ENCODE measurements at regions not wholly inside any gene's neighbourhood (a gene's known extent, or its start where the extent isn't known, plus 50 kb on each side); places are given as distances from the start of the nearest gene placed in this dataset.

GRCh38 chr2:8324901-8325300 lies 357.0 kb upstream of the ID2 start:
- TF ChIP-seq EZH2 (optimal IDR thresholded peaks at IDR 0.05; ENCODE audit: low read depth, low read length) (no peak), EZH2phosphoT487 (IDR thresholded peaks at IDR 0.05; ENCODE audit: low read length) (no peak), CTCF (IDR thresholded peaks at IDR 0.05; ENCODE audit: low read length) (no peak)
- H3K4me3 ChIP-seq (ENCODE audit: low read length) = no peak overlapping the region

GRCh38 chr2:8327371-8328100 lies 354.3 kb upstream of the ID2 start:
- Histone ChIP-seq H3K79me2 (ENCODE audit: low read length) (no peaks in the 10 kb centered on the region), H3K4me2 (ENCODE audit: low read depth, low read length) (no peak overlapping the region), H2AFZ (ENCODE audit: low read length) (no peak overlapping the region), H3F3A (ENCODE audit: insufficient read depth, low read length) (no peaks in the 10 kb centered on the region), H3K27ac (ENCODE audit: low read length) (no peak overlapping the region), H3K27me3 (replicated peaks; ENCODE audit: insufficient read depth, low read length) (no peaks in the 10 kb centered on the region), H4K20me1 (ENCODE audit: insufficient read depth, low read length) (no peaks in the 10 kb centered on the region), H3K4me1 (ENCODE audit: low read length) (no peaks in the 10 kb centered on the region), H3K4me3 (ENCODE audit: low read length) (no peak overlapping the region), H3K36me3 (replicated peaks; ENCODE audit: insufficient read depth, low read length) (no peaks in the 10 kb centered on the region), H3K9me2 (replicated peaks; ENCODE audit: insufficient read depth, low read length) (no peaks in the 10 kb centered on the region), H3K9me3 (replicated peaks; ENCODE audit: insufficient read depth, low read length) (no peaks in the 10 kb centered on the region; the same call in 1 of the 2 replicates), H3K9ac (ENCODE audit: low read length) (no peak overlapping the region)
- TF ChIP-seq EZH2 (optimal IDR thresholded peaks at IDR 0.05; ENCODE audit: low read depth, low read length) (no peak), CTCF (IDR thresholded peaks at IDR 0.05; ENCODE audit: low read length) (no peak), EZH2phosphoT487 (IDR thresholded peaks at IDR 0.05; ENCODE audit: low read length) (no peak)
- no peak for DNase-seq

More at GRCh38 chr2:8324901-8325300, 357.0 kb upstream of the ID2 start:
- no peaks in the 10 kb centered on the region for H3K79me2 ChIP-seq (ENCODE audit: low read length)
- no peaks in the 10 kb centered on the region for H3K9me2 ChIP-seq (replicated peaks; ENCODE audit: insufficient read depth, low read length)
- no peak overlapping the region for H3K9ac ChIP-seq (ENCODE audit: low read length)
- no peak overlapping the region for H3K27ac ChIP-seq (ENCODE audit: low read length)
- DNase-seq = no peak
- no peaks in the 10 kb centered on the region for H3F3A ChIP-seq (ENCODE audit: insufficient read depth, low read length)
- no peaks in the 10 kb centered on the region for H4K20me1 ChIP-seq (ENCODE audit: insufficient read depth, low read length)
- no peaks in the 10 kb centered on the region; the same call in 1 of the 2 replicates for H3K9me3 ChIP-seq (replicated peaks; ENCODE audit: insufficient read depth, low read length)
- no peaks in the 10 kb centered on the region for H3K36me3 ChIP-seq (replicated peaks; ENCODE audit: insufficient read depth, low read length)
- no peaks in the 10 kb centered on the region for H3K27me3 ChIP-seq (replicated peaks; ENCODE audit: insufficient read depth, low read length)
- no peaks in the 10 kb centered on the region for H3K4me1 ChIP-seq (ENCODE audit: low read length)
- no peak overlapping the region for H3K4me2 ChIP-seq (ENCODE audit: low read depth, low read length)
- no peak overlapping the region for H2AFZ ChIP-seq (ENCODE audit: low read length)

GRCh38 chr2:8328217-8328616 lies 353.6 kb upstream of the ID2 start:
- H3K4me1 ChIP-seq (ENCODE audit: low read length) = no peaks in the 10 kb centered on the region

More at GRCh38 chr2:8328217-8328616, 353.6 kb upstream of the ID2 start:
- Histone ChIP-seq H3K27me3 (replicated peaks; ENCODE audit: insufficient read depth, low read length) (no peaks in the 10 kb centered on the region), H3K27ac (ENCODE audit: low read length) (no peak overlapping the region), H3K36me3 (replicated peaks; ENCODE audit: insufficient read depth, low read length) (no peaks in the 10 kb centered on the region), H3K4me2 (ENCODE audit: low read depth, low read length) (no peak overlapping the region), H3K9ac (ENCODE audit: low read length) (no peak overlapping the region), H3K4me3 (ENCODE audit: low read length) (no peak overlapping the region), H3K9me3 (replicated peaks; ENCODE audit: insufficient read depth, low read length) (no peaks in the 10 kb centered on the region), H3F3A (ENCODE audit: insufficient read depth, low read length) (no peaks in the 10 kb centered on the region), H4K20me1 (ENCODE audit: insufficient read depth, low read length) (no peaks in the 10 kb centered on the region), H2AFZ (ENCODE audit: low read length) (no peak overlapping the region), H3K79me2 (ENCODE audit: low read length) (no peaks in the 10 kb centered on the region), H3K9me2 (replicated peaks; ENCODE audit: insufficient read depth, low read length) (no peaks in the 10 kb centered on the region)
- TF ChIP-seq CTCF (IDR thresholded peaks at IDR 0.05; ENCODE audit: low read length) (no peak), EZH2 (optimal IDR thresholded peaks at IDR 0.05; ENCODE audit: low read depth, low read length) (no peak), EZH2phosphoT487 (IDR thresholded peaks at IDR 0.05; ENCODE audit: low read length) (no peak)
- no peak for DNase-seq
